HL-60 (cell line): ENCODE measurements at regions not wholly inside any gene's neighbourhood (a gene's known extent, or its start where the extent isn't known, plus 50 kb on each side); places are given as distances from the start of the nearest gene placed in this dataset.

ENCODE experiments used
- DNase-seq, 2 experiments: peaks; one replicate each; pipeline ENCODE4 v3.0.0-alpha.2; 2010 to 2020; ENCODE audit warnings: low read depth in 1 of 2, low spot score in 1 of 2
- H3K27ac ChIP-seq: fragments of 250-450 bp; sonication (Bioruptor Pico); replicated peaks from 2 replicates; pipeline ENCODE4 v1.5.1; 2020; ENCODE audit warnings: mild to moderate bottlenecking, moderate library complexity
- H3K27me3 ChIP-seq: fragments of 250-450 bp; sonication (Bioruptor Pico); 2 replicates; pipeline ENCODE4 v1.5.1; 2021; ENCODE audit warnings: mild to moderate bottlenecking, moderate library complexity; ENCODE audit not compliant: insufficient read depth, poor library complexity, severe bottlenecking
- H3K4me3 ChIP-seq: replicated peaks from 2 replicates; pipeline ENCODE4 v1.5.1; 2011; ENCODE audit warnings: mild to moderate bottlenecking, control low read depth, low read length; ENCODE audit not compliant: insufficient read depth
- GABPA ChIP-seq: IDR thresholded peaks from 2 replicates; pipeline ENCODE4 v1.6.1; 2012; ENCODE audit warnings: low read depth
- POLR2AphosphoS5 ChIP-seq: IDR thresholded peaks from 2 replicates; pipeline ENCODE4 v1.6.1; 2012; ENCODE audit warnings: low read depth
- SPI1 ChIP-seq: IDR thresholded peaks from 2 replicates; pipeline ENCODE4 v1.6.1; 2012; ENCODE audit warnings: low read depth, mild to moderate bottlenecking, borderline replicate concordance
- TF ChIP-seq, protein P1 (sequence below): IDR thresholded peaks from 2 replicates; pipeline ENCODE4 v1.6.1; 2012; ENCODE audit warnings: low read depth; ENCODE audit not compliant: insufficient replicate concordance
- TF ChIP-seq, protein P2 (sequence below): IDR thresholded peaks from one replicate; pipeline ENCODE4 v1.5.1; 2011; ENCODE audit warnings: low read length, control low read depth, inconsistent platforms; ENCODE audit not compliant: insufficient read depth

DNA sequence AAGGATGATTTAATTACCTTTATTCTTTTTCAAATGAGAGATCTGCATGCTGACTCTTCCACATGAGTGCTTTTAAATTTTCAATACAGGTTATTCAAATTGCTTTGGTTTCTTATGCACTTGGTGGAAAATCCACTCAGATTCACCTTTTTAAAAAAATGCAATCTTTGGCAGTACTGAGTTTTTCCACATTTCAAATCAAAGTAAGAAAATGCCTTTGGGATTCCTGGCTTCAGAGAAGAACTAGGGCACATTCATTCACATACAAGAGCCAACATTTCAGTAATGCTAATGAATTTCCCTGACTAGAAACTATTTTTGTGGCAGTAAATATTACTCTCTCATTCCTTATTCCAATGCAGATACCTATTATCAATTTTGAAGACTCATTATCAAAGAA, 342.2 kb downstream of the ETNK1 start:
- no peaks in the 10 kb centered on the region for H3K27me3 ChIP-seq
- TF ChIP-seq, protein P1, sequence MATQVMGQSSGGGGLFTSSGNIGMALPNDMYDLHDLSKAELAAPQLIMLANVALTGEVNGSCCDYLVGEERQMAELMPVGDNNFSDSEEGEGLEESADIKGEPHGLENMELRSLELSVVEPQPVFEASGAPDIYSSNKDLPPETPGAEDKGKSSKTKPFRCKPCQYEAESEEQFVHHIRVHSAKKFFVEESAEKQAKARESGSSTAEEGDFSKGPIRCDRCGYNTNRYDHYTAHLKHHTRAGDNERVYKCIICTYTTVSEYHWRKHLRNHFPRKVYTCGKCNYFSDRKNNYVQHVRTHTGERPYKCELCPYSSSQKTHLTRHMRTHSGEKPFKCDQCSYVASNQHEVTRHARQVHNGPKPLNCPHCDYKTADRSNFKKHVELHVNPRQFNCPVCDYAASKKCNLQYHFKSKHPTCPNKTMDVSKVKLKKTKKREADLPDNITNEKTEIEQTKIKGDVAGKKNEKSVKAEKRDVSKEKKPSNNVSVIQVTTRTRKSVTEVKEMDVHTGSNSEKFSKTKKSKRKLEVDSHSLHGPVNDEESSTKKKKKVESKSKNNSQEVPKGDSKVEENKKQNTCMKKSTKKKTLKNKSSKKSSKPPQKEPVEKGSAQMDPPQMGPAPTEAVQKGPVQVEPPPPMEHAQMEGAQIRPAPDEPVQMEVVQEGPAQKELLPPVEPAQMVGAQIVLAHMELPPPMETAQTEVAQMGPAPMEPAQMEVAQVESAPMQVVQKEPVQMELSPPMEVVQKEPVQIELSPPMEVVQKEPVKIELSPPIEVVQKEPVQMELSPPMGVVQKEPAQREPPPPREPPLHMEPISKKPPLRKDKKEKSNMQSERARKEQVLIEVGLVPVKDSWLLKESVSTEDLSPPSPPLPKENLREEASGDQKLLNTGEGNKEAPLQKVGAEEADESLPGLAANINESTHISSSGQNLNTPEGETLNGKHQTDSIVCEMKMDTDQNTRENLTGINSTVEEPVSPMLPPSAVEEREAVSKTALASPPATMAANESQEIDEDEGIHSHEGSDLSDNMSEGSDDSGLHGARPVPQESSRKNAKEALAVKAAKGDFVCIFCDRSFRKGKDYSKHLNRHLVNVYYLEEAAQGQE, result no peak
- no peak for TF ChIP-seq SPI1
- TF ChIP-seq, protein P2, sequence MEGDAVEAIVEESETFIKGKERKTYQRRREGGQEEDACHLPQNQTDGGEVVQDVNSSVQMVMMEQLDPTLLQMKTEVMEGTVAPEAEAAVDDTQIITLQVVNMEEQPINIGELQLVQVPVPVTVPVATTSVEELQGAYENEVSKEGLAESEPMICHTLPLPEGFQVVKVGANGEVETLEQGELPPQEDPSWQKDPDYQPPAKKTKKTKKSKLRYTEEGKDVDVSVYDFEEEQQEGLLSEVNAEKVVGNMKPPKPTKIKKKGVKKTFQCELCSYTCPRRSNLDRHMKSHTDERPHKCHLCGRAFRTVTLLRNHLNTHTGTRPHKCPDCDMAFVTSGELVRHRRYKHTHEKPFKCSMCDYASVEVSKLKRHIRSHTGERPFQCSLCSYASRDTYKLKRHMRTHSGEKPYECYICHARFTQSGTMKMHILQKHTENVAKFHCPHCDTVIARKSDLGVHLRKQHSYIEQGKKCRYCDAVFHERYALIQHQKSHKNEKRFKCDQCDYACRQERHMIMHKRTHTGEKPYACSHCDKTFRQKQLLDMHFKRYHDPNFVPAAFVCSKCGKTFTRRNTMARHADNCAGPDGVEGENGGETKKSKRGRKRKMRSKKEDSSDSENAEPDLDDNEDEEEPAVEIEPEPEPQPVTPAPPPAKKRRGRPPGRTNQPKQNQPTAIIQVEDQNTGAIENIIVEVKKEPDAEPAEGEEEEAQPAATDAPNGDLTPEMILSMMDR, result no peak
- TF ChIP-seq POLR2AphosphoS5, result no peak
- no peak for TF ChIP-seq GABPA
- no peak for DNase-seq
- H3K4me3 ChIP-seq, result no peak overlapping the region
- H3K27ac ChIP-seq, result no peak overlapping the region

DNA sequence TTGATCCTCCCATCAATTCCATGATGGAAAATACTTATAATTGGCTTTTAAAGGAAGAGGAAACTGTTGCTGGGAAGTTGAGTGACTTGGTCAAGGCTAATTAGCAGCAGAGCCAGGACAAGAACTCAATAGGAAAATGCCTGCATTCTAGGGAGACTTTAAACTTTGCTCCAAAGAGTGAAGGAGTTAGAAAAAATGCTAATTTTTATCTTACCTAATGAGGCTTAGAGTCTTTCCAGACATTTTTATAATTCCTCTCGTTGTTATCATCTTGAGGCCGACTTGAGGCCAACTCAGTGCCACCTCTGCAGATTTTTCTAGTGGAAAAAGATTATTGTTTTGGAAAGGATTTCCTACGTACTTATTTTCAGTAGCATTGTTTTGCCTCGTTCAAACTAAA, 344.6 kb downstream of the ETNK1 start:
- Histone ChIP-seq H3K27me3 (no peaks in the 10 kb centered on the region), H3K4me3 (no peak overlapping the region), H3K27ac (no peak overlapping the region)
- no peak for DNase-seq
- TF ChIP-seq, protein P1, result no peak
- TF ChIP-seq SPI1, result no peak
- TF ChIP-seq, protein P2, result no peak
- no peak for TF ChIP-seq GABPA
- no peak for TF ChIP-seq POLR2AphosphoS5

DNA sequence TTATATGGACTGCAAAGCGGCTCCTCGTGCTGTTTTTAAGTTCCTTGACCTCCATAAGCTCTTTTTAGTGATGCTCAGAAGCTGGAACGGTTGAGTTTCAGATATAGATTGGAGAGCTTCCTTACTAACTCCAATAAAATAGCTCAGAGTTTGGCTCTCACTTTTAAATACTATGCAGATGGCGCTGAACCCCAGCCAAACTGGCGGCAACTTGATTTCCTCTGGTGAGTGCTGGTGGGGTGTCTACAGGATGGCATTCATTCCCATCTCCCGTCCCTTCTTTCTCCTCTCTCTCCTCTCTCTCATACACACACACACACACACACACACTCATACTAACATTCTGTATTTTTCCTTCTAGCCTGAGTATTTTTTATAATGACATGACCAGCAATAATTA, 346.3 kb downstream of the ETNK1 start:
- H3K27me3 ChIP-seq, result no peaks in the 10 kb centered on the region
- no peak for TF ChIP-seq POLR2AphosphoS5
- TF ChIP-seq, protein P2, result no peak
- TF ChIP-seq GABPA, result no peak
- TF ChIP-seq, protein P1, result no peak
- TF ChIP-seq SPI1, result no peak
- H3K27ac ChIP-seq, result no peak overlapping the region
- no peak overlapping the region for H3K4me3 ChIP-seq
- no peak for DNase-seq
